Duodenal mucosa (tissue), 2 donors: ENCODE measurements at regions not wholly inside any gene's neighbourhood (a gene's known extent, or its start where the extent isn't known, plus 50 kb on each side); places are given as distances from the start of the nearest gene placed in this dataset.

ENCODE experiments used
- H3K27ac ChIP-seq: one replicate; pipeline ENCODE4 v1.7.0; 2013; ENCODE audit warnings: low read depth, low read length
- H3K27me3 ChIP-seq, 2 donors: one replicate each; pipeline ENCODE4 v1.7.0; 2013; ENCODE audit warnings: low read length in 2 of 2, control low read depth in 1 of 2; ENCODE audit not compliant: insufficient read depth in 2 of 2, control insufficient read depth in 1 of 2
- H3K36me3 ChIP-seq, 2 donors: one replicate each; pipeline ENCODE4 v1.7.0; 2013; ENCODE audit warnings: low read length in 2 of 2, control low read depth in 1 of 2; ENCODE audit not compliant: insufficient read depth in 2 of 2, control insufficient read depth in 1 of 2
- H3K4me1 ChIP-seq, 2 donors: one replicate each; pipeline ENCODE4 v1.7.0; 2013; ENCODE audit warnings: low read length in 2 of 2, control low read depth in 1 of 2; ENCODE audit not compliant: insufficient read depth in 2 of 2, control insufficient read depth in 1 of 2
- H3K4me3 ChIP-seq, 2 donors: one replicate each; pipeline ENCODE4 v1.7.0; 2013; ENCODE audit warnings: low read length in 2 of 2, low read depth in 1 of 2
- H3K9ac ChIP-seq, 2 donors: one replicate each; pipeline ENCODE4 v1.7.0; 2013; ENCODE audit warnings: low read length in 2 of 2, low read depth in 1 of 2
- H3K9me3 ChIP-seq, 2 donors: one replicate each; pipeline ENCODE4 v1.7.0; 2013; ENCODE audit warnings: low read length in 2 of 2, control low read depth in 1 of 2; ENCODE audit not compliant: control insufficient read depth in 1 of 2

DNA sequence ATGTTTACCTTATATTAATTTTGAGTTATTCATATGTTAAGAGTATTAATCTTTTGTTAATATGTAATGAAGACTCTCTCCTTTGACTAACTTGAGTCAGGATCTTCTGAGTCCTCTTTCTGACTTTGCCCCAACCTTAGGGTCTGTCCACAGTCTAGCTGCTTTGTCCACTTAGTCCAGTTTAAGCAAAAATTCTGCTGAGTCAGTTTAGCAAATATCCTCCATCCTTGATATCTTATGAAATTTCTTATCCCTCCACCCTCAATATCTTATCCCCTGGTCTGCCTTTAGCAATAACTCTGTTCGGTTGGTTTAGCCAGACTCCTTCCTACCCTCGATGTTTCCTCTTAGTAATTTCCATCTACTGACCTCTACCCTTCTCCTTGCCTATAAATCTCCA is 91.7 kb downstream of the DIPK2A start:
- no peaks in the 10 kb centered on the region for H3K9me3 ChIP-seq
- no peak overlapping the region for H3K9ac ChIP-seq
- no peaks in the 10 kb centered on the region for H3K27me3 ChIP-seq
- no peak overlapping the region for H3K27ac ChIP-seq
- H3K36me3 ChIP-seq, result no peaks in the 10 kb centered on the region
- H3K4me3 ChIP-seq, result no peak overlapping the region
- no peaks in the 10 kb centered on the region for H3K4me1 ChIP-seq

DNA sequence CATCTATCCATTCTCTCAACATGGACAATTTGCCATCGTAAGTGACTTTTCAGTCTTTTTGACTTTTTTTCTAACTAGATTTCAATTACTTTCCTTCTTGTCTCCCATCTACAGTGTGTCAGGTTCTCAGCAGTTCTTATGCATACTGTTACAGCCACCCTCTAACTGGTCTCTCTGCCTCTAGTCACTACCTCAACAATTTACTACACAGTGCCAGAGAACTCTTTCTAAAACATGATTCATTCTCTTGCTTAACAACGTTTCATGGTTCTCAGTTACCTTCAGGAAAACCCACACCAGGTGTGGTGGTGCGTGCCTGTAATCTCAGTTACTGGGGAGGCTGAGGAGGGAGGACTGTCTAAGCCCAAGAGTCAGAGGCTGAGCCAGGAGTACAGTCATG is 95.4 kb downstream of the DIPK2A start:
- Histone ChIP-seq H3K27me3 (no peaks in the 10 kb centered on the region), H3K9me3 (peaks cover 7 to 13% of the 10 kb centered on the region in 2 donors), H3K36me3 (no peaks in the 10 kb centered on the region), H3K9ac (no peak overlapping the region), H3K4me3 (no peak overlapping the region), H3K4me1 (no peaks in the 10 kb centered on the region), H3K27ac (no peak overlapping the region)

DNA sequence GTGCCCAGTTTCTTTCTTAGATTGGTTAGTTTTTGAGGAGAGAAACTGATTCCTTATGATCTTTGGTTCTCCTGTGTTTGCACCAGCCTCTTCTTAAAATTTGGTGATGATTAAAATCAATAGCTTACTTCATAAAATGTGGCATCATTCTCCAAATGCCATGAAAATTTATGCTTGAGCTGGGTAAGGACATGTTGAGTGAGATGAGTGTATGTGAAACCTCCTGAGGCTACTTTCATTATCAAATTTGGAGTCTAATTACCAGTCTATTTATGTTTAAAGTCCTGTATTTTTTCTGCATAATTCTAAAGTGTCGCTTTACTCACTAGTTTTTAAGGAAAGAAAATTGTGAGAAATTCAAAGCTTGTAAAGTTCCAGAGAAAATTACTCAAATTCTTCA is 102.1 kb downstream of the DIPK2A start:
- Histone ChIP-seq H3K4me1 (no peaks in the 10 kb centered on the region), H3K36me3 (no peaks in the 10 kb centered on the region), H3K27ac (no peak overlapping the region), H3K27me3 (no peaks in the 10 kb centered on the region), H3K4me3 (no peak overlapping the region), H3K9me3 (peaks cover 13 to 22% of the 10 kb centered on the region in 2 donors), H3K9ac (no peak overlapping the region)

DNA sequence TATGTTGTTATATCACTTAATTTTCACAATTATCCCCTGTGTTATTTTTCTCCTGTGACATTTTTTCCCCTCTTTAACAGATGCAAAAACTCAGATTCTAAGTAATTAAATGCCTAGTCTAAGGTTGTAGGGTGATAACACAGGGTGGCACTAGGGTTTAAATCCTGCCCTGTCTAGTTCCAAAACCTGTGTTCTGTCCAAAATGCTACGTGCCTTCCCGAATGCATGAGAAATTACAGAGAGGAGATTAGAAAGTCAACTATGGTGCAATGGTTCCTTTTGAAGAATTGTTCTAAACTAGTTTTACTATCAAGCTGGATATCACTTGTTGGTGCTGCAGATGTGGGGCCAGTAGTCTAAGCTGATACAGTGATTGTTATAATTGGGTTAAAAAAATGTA is 108.0 kb downstream of the DIPK2A start:
- Histone ChIP-seq H3K27ac (no peak overlapping the region), H3K36me3 (no peaks in the 10 kb centered on the region), H3K9ac (no peak overlapping the region), H3K27me3 (no peaks in the 10 kb centered on the region), H3K4me3 (no peak overlapping the region), H3K4me1 (no peaks in the 10 kb centered on the region), H3K9me3 (no peaks in the 10 kb centered on the region)

DNA sequence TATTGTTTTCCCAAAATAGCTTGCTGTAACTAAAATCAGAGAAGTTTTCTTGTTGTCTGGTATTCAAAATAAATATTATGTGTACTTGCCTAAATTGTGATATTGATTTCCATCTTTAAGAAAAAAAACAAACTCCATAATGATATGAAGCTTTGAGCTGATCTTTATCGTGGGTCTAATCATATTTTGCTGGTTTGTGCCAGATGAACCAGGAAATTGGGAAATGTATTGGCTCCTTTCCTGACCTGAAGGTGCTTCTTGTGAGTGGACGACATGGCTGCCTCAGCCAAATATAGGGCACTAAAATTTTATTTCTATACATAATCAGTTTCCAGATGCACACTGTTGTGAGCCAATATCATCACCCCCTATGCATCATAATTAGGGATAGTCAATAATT is 113.3 kb downstream of the DIPK2A start:
- Histone ChIP-seq H3K9me3 (no peaks in the 10 kb centered on the region), H3K9ac (no peak overlapping the region), H3K27ac (no peak overlapping the region), H3K4me1 (no peaks in the 10 kb centered on the region), H3K27me3 (no peaks in the 10 kb centered on the region), H3K36me3 (no peaks in the 10 kb centered on the region), H3K4me3 (no peak overlapping the region)

DNA sequence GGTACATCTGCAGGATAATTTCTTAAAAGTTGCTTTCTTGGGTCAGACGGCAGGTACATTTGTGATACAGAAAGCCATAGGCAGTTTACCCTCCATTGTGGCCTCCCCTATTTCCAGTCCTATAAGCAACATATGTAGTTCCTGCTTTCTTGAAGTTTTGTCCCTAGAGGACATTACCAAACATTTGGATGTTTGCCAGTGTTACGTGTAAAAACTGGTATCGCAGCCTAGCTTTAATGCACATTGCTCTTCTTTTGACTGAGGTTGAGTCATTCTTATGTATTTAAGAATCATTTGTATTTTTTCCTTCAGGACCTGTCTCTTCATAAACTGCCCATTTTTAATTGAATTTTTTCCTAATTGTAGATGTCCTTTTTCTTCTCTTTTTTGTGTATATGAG is 114.3 kb downstream of the DIPK2A start:
- no peak overlapping the region for H3K27ac ChIP-seq
- H3K4me1 ChIP-seq, result no peaks in the 10 kb centered on the region
- H3K4me3 ChIP-seq, result no peak overlapping the region
- H3K9ac ChIP-seq, result no peak overlapping the region
- H3K36me3 ChIP-seq, result no peaks in the 10 kb centered on the region
- no peaks in the 10 kb centered on the region for H3K27me3 ChIP-seq
- no peaks in the 10 kb centered on the region for H3K9me3 ChIP-seq

DNA sequence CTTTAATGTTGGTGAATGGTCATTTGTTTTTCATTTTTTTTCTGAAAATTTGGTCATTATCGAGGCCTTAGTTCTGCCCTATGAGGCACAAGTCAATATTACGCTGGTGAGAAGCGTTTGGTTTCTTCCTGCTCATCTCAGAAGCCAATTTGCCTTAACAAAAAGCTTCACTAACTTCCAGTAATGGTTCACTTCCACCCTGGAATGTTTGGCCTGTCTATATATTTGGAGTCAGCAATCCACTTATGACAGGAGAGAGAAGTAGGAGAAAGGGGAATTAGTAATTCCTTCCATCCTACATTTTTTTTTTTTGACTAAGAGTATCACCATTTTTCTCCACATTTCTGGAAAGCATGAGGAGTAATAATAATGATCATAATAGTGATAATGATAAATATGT is 124.4 kb downstream of the DIPK2A start:
- H3K4me1 ChIP-seq, result no peaks in the 10 kb centered on the region
- no peak overlapping the region for H3K9ac ChIP-seq
- no peaks in the 10 kb centered on the region for H3K27me3 ChIP-seq
- no peak overlapping the region for H3K4me3 ChIP-seq
- no peak overlapping the region for H3K27ac ChIP-seq
- H3K9me3 ChIP-seq, result peaks cover 0 to 2% of the 10 kb centered on the region in 2 donors
- H3K36me3 ChIP-seq, result no peaks in the 10 kb centered on the region

DNA sequence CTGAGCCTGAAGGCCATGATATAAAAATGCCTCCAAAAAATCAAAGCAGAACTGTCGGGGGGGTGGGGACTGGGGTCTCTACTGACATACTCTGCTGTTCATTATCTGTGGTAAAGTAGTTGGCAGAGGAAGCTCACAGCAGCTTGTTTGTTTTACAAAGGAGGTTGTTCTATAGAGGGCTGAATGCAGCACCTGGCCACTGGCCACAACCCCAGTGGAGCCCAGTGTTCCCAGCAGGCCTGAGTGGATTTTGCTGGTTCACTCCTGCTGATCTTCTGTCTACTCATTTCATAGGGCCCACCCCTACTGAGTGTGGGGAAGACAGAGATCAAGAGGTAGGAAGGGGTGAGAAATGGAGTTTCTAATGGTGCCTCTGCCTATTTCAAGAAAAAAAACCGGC is 125.5 kb downstream of the DIPK2A start:
- Histone ChIP-seq H3K36me3 (no peaks in the 10 kb centered on the region), H3K27ac (no peak overlapping the region), H3K9ac (no peak overlapping the region), H3K4me3 (no peak overlapping the region), H3K4me1 (no peaks in the 10 kb centered on the region), H3K27me3 (no peaks in the 10 kb centered on the region), H3K9me3 (peaks cover 0 to 2% of the 10 kb centered on the region in 2 donors)

DNA sequence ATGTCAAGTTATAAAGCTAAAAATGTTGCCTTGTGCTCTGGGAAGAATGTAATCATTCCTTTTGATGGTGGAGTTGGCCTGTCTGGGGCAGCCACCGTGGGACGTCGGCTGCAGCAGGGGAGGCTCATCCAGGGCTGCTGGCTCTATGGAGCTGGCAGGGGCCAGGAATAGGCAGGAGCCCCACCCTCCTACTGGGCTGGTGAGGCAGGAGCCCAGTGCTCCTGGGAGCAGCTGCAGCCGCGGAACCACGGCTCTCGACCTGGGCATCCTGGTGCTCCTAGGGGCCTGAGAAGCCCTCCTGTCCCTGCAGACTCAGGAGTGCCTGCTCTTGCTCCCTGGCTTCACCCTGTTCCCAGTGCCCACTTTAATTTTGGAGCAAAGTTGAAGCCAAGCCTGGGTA is 127.1 kb downstream of the DIPK2A start:
- Histone ChIP-seq H3K27ac (no peak overlapping the region), H3K9ac (no peak overlapping the region), H3K36me3 (no peaks in the 10 kb centered on the region), H3K4me3 (no peak overlapping the region), H3K4me1 (no peaks in the 10 kb centered on the region), H3K27me3 (no peaks in the 10 kb centered on the region), H3K9me3 (peaks cover 0 to 2% of the 10 kb centered on the region in 2 donors)

DNA sequence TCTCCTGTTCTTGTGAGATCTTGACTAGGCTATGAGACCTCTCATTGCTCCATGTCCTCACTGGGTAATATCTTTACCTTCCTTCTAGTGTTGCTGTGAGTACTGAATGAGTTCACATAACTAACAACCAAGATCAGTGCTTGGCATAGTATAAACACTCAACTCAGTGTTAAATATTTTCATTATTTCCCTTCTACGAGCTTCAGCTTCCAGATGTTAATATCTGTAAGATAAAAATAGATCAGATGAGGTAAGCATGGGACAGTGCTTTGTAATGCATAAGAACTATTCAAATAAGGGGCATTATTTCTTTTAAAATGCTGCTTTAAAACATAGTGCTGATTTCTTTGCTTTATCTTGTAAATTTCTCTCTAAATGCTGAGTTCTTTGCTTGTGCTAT is 130.8 kb downstream of the DIPK2A start:
- Histone ChIP-seq H3K9ac (no peak overlapping the region), H3K36me3 (no peaks in the 10 kb centered on the region), H3K4me1 (no peaks in the 10 kb centered on the region), H3K27me3 (no peaks in the 10 kb centered on the region), H3K9me3 (peaks cover 0 to 2% of the 10 kb centered on the region in 2 donors), H3K27ac (no peak overlapping the region), H3K4me3 (no peak overlapping the region)

DNA sequence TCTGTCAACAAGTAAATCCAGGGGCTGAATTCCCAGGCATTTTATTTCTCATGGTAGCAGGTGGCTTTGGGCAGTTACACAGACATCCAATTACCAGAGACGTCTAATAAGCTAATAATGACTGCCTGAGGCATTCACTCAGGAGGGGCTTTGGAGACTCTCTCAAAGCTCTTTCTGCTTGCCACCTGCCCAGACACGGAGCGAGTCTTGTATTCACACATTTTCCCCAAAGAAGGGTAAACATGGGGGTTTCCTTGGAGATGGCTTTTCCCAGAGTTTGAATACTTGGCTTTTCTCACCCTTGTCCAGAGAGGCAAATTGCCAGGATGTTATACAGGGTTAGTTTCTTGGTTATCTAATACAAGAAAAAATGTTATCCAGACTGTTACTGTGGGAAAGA is 132.6 kb downstream of the DIPK2A start:
- H3K9me3 ChIP-seq, result no peaks in the 10 kb centered on the region
- no peak overlapping the region for H3K4me3 ChIP-seq
- H3K4me1 ChIP-seq, result no peaks in the 10 kb centered on the region
- H3K36me3 ChIP-seq, result no peaks in the 10 kb centered on the region
- no peak overlapping the region for H3K9ac ChIP-seq
- H3K27ac ChIP-seq, result no peak overlapping the region
- no peaks in the 10 kb centered on the region for H3K27me3 ChIP-seq
